ENCODE measurements at regions not wholly inside any gene's neighbourhood (a gene's known extent, or its start where the extent isn't known, plus 50 kb on each side); places are given as distances from the start of the nearest gene placed in this dataset.

DNA sequence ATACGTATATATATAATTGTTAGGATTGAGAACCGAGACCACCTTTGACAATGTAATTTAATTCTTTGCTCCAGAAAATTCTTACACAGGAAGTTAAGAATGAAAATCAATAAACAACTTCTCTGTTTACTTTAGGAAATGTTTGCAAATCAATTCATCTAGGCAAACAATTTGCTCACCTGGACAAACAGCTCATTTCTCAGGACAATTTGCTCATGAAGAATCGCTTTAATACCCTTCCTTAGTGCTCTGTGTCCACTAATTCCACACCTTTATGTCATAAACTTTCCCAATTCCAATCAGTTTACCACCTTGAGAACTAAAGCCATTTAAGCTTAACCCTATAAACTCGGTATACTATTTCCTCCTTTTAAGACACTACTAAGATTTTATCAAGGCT, 292.2 kb downstream of the BCHE start:
- Histone ChIP-seq H3K4me3 (ENCODE audit: insufficient read depth, low read length) (no peak overlapping the region), H2AFZ (ENCODE audit: low read length) (no peak overlapping the region), H3K27ac (ENCODE audit: low read depth, low read length) (no peak overlapping the region), H3K79me2 (ENCODE audit: insufficient read depth, low read length) (no peaks in the 10 kb centered on the region), H3K9me3 (ENCODE audit: low read depth, low read length) (peaks cover 1% of the 10 kb centered on the region), H3K36me3 (ENCODE audit: insufficient read depth, low read length) (no peaks in the 10 kb centered on the region), H3K4me2 (ENCODE audit: insufficient read depth, low read length) (no peak overlapping the region), H4K20me1 (ENCODE audit: insufficient read depth, low read length) (no peaks in the 10 kb centered on the region), H3K27me3 (ENCODE audit: insufficient read depth, low read length) (no peaks in the 10 kb centered on the region), H3K4me1 (ENCODE audit: insufficient read depth, low read length) (no peaks in the 10 kb centered on the region)
- TF ChIP-seq, protein P1, sequence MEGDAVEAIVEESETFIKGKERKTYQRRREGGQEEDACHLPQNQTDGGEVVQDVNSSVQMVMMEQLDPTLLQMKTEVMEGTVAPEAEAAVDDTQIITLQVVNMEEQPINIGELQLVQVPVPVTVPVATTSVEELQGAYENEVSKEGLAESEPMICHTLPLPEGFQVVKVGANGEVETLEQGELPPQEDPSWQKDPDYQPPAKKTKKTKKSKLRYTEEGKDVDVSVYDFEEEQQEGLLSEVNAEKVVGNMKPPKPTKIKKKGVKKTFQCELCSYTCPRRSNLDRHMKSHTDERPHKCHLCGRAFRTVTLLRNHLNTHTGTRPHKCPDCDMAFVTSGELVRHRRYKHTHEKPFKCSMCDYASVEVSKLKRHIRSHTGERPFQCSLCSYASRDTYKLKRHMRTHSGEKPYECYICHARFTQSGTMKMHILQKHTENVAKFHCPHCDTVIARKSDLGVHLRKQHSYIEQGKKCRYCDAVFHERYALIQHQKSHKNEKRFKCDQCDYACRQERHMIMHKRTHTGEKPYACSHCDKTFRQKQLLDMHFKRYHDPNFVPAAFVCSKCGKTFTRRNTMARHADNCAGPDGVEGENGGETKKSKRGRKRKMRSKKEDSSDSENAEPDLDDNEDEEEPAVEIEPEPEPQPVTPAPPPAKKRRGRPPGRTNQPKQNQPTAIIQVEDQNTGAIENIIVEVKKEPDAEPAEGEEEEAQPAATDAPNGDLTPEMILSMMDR (IDR thresholded peaks at IDR 0.05; ENCODE audit: extremely low read depth, low read depth, low read length), result no peak
- no peak for DNase-seq (ENCODE audit: insufficient read length, low spot score, missing footprints)

DNA sequence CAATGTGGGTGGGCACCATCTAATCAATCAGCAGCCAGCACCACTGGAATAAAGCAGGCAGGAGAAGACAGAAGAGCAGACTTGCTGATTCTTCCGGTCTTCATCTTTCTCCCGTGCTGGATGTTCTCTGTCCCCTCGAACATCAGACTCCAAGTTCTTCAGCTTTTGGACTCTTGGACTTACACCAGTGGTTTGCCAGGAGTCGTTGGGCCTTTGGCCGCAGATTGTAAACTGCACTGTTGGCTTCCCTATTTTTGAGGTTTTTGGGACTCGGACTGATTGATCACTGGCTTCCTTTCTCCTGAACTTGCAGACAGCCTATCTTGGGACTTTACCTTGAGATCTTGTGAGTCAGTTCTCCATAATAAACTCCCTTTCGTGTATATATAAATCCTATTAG, 292.8 kb downstream of the BCHE start:
- Histone ChIP-seq H3K79me2 (ENCODE audit: insufficient read depth, low read length) (no peaks in the 10 kb centered on the region), H3K4me2 (ENCODE audit: insufficient read depth, low read length) (no peak overlapping the region), H4K20me1 (ENCODE audit: insufficient read depth, low read length) (no peaks in the 10 kb centered on the region), H3K4me1 (ENCODE audit: insufficient read depth, low read length) (no peaks in the 10 kb centered on the region), H3K27me3 (ENCODE audit: insufficient read depth, low read length) (no peaks in the 10 kb centered on the region), H3K4me3 (ENCODE audit: insufficient read depth, low read length) (no peak overlapping the region), H3K36me3 (ENCODE audit: insufficient read depth, low read length) (no peaks in the 10 kb centered on the region), H2AFZ (ENCODE audit: low read length) (no peak overlapping the region), H3K27ac (ENCODE audit: low read depth, low read length) (no peak overlapping the region), H3K9me3 (ENCODE audit: low read depth, low read length) (peaks cover 1% of the 10 kb centered on the region)
- TF ChIP-seq, protein P1 (IDR thresholded peaks at IDR 0.05; ENCODE audit: extremely low read depth, low read depth, low read length), result no peak
- DNase-seq (ENCODE audit: insufficient read length, low spot score, missing footprints), result no peak

DNA sequence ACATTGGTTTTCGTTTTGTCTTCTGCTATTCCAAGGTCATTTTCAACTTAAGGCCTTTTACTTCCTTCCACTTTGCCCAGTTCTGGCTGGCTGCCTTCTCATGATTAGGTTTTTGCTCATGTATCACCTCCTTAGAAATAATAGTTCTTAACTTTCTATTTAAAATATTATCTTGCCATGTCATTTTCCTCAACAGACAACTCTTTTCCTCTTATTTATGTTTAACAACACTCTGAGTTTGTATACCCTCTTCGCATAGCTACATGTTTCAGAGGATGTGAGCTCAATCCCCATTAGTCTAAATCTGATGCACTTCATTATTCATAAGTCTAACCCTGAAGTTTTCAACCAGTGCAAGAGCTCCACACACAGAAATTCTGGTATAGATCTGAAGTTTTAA, 299.1 kb downstream of the BCHE start:
- Histone ChIP-seq H3K27ac (ENCODE audit: low read depth, low read length) (no peak overlapping the region), H3K4me3 (ENCODE audit: insufficient read depth, low read length) (no peak overlapping the region), H4K20me1 (ENCODE audit: insufficient read depth, low read length) (no peaks in the 10 kb centered on the region), H3K9me3 (ENCODE audit: low read depth, low read length) (peaks cover 1% of the 10 kb centered on the region), H3K27me3 (ENCODE audit: insufficient read depth, low read length) (no peaks in the 10 kb centered on the region), H3K79me2 (ENCODE audit: insufficient read depth, low read length) (no peaks in the 10 kb centered on the region), H3K4me1 (ENCODE audit: insufficient read depth, low read length) (no peaks in the 10 kb centered on the region), H3K4me2 (ENCODE audit: insufficient read depth, low read length) (no peak overlapping the region), H2AFZ (ENCODE audit: low read length) (no peak overlapping the region), H3K36me3 (ENCODE audit: insufficient read depth, low read length) (no peaks in the 10 kb centered on the region)
- TF ChIP-seq, protein P1 (IDR thresholded peaks at IDR 0.05; ENCODE audit: extremely low read depth, low read depth, low read length), result no peak
- no peak for DNase-seq (ENCODE audit: insufficient read length, low spot score, missing footprints)

DNA sequence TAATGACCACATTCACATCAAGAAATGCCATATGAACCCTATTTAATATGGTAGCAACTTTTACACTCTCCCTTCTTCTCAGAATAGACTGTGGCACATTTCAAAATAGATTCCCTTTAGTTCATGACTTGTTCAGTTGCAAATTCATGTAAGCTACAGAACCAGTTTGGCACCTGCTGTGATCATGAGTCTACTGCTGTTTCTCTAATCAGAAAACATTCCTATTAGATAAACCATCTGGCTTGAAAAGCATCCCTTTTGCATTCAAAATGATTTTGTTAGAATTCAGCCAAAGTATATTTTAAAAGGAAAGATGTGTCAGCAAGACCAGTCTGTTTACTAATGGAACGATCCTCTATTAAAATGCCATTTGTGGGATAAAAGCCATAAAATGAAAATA, 304.4 kb downstream of the BCHE start:
- no peaks in the 10 kb centered on the region for H3K79me2 ChIP-seq (ENCODE audit: insufficient read depth, low read length)
- no peak overlapping the region for H3K27ac ChIP-seq (ENCODE audit: low read depth, low read length)
- H3K27me3 ChIP-seq (ENCODE audit: insufficient read depth, low read length), result no peaks in the 10 kb centered on the region
- no peaks in the 10 kb centered on the region for H3K9me3 ChIP-seq (ENCODE audit: low read depth, low read length)
- no peaks in the 10 kb centered on the region for H3K36me3 ChIP-seq (ENCODE audit: insufficient read depth, low read length)
- no peak overlapping the region for H2AFZ ChIP-seq (ENCODE audit: low read length)
- TF ChIP-seq, protein P1 (IDR thresholded peaks at IDR 0.05; ENCODE audit: extremely low read depth, low read depth, low read length), result no peak
- no peak overlapping the region for H3K4me3 ChIP-seq (ENCODE audit: insufficient read depth, low read length)
- H4K20me1 ChIP-seq (ENCODE audit: insufficient read depth, low read length), result no peaks in the 10 kb centered on the region
- H3K4me1 ChIP-seq (ENCODE audit: insufficient read depth, low read length), result no peaks in the 10 kb centered on the region
- no peak overlapping the region for H3K4me2 ChIP-seq (ENCODE audit: insufficient read depth, low read length)
- DNase-seq (ENCODE audit: insufficient read length, low spot score, missing footprints), result no peak
